ENCODE measurements at regions not wholly inside any gene's neighbourhood (a gene's known extent, or its start where the extent isn't known, plus 50 kb on each side); places are given as distances from the start of the nearest gene placed in this dataset.

DNA sequence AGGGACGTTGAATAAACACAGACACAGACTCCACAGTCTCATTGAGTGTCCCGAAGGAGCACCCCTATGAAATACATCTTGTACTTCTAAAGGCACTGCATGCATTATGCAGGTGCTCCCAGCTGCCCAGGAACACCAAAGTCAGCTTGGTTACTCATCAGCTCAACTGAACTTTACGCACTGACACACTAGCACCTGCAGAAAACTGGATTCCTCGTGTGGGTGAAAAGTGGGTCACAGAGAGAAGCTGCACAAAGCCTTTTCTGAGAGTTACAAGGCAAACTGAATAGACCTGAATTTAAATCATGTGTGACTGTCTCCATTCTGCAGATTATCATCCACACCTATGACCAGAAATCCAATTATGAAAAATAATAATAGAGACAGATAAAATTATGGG is 527.5 kb upstream of the NBEA start:
- H3K27me3 ChIP-seq (ENCODE audit: control insufficient read depth, insufficient read depth, low read length) = no peaks in the 10 kb centered on the region
- H2BK15ac ChIP-seq (ENCODE audit: low read depth, low read length) = no peak overlapping the region
- ATAC-seq (ENCODE audit: low read depth) (no peak), DNase-seq (no peak)
- H3K56ac ChIP-seq (ENCODE audit: extremely low read depth, insufficient read depth, low read length) = no peak overlapping the region
- no peak overlapping the region for H2BK5ac ChIP-seq (ENCODE audit: low read depth, low read length, poor library complexity, severe bottlenecking)
- no peak overlapping the region for H4K8ac ChIP-seq (ENCODE audit: low read depth in 2 of 2, low read length in 2 of 2)
- no peaks in the 10 kb centered on the region for H3K9me3 ChIP-seq (ENCODE audit: control insufficient read depth, insufficient read depth, low read length)
- H2BK20ac ChIP-seq (ENCODE audit: low read depth, low read length) = no peak overlapping the region
- no peak overlapping the region for H3K9ac ChIP-seq (ENCODE audit: low read depth, low read length)
- no peak overlapping the region for H2AFZ ChIP-seq (replicated peaks; ENCODE audit: low read length, poor library complexity)
- ChIA-PET POLR2A (ENCODE audit: unreplicated experiment) (no interaction called here), CTCF (no interaction called here)
- no peak overlapping the region for H3K4ac ChIP-seq (ENCODE audit: low read depth, low read length)
- in situ Hi-C loops (cut with MboI; ENCODE audit: low sequenced_read_pairs) = no loop called here
- H3K14ac ChIP-seq (replicated peaks; ENCODE audit: low read depth, low read length) = no peak overlapping the region
- 100% methylated on average over 2 of the region's 4 CpGs; no CpG with 5 or more reads in 1 of the 2 experiments for WGBS, 2 experiments (ENCODE audit: extremely low coverage in 2 of 2, insufficient read length in 1 of 2)
- H4K20me1 ChIP-seq (ENCODE audit: insufficient read depth, low read length) = no peaks in the 10 kb centered on the region
- no peak for TF ChIP-seq NFE2L2 (IDR thresholded peaks at IDR 0.05; ENCODE audit: low read depth, low read length)
- TF ChIP-seq MAZ (IDR thresholded peaks at IDR 0.05; ENCODE audit: borderline replicate concordance, low read depth, low read length) = no peak
- TF ChIP-seq CHD1 (IDR thresholded peaks at IDR 0.05; ENCODE audit: low read depth, low read length) = no peak
- TF ChIP-seq SMC3 (IDR thresholded peaks at IDR 0.05; ENCODE audit: low read depth, low read length) = no peak
- no peak for TF ChIP-seq MAFK (IDR thresholded peaks at IDR 0.05; ENCODE audit: low read depth, low read length)
- no peak for TF ChIP-seq BHLHE40 (IDR thresholded peaks at IDR 0.05; ENCODE audit: low read depth, low read length)
- TF ChIP-seq CEBPB (IDR thresholded peaks at IDR 0.05; ENCODE audit: low read depth, low read length) = no peak
- TF ChIP-seq USF2 (IDR thresholded peaks at IDR 0.05; ENCODE audit: low read depth, low read length) = no peak
- TF ChIP-seq, protein P1, sequence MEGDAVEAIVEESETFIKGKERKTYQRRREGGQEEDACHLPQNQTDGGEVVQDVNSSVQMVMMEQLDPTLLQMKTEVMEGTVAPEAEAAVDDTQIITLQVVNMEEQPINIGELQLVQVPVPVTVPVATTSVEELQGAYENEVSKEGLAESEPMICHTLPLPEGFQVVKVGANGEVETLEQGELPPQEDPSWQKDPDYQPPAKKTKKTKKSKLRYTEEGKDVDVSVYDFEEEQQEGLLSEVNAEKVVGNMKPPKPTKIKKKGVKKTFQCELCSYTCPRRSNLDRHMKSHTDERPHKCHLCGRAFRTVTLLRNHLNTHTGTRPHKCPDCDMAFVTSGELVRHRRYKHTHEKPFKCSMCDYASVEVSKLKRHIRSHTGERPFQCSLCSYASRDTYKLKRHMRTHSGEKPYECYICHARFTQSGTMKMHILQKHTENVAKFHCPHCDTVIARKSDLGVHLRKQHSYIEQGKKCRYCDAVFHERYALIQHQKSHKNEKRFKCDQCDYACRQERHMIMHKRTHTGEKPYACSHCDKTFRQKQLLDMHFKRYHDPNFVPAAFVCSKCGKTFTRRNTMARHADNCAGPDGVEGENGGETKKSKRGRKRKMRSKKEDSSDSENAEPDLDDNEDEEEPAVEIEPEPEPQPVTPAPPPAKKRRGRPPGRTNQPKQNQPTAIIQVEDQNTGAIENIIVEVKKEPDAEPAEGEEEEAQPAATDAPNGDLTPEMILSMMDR (conservative IDR thresholded peaks at IDR 0.05; ENCODE audit: low read depth, low read length) = no peak
- no peak for TF ChIP-seq RAD21 (IDR thresholded peaks at IDR 0.05; ENCODE audit: low read length)
- H3K23ac ChIP-seq (ENCODE audit: low read depth, low read length) = no peak overlapping the region
- no TSS peak for BruUV-seq (replicated peaks)
- H3K36me3 ChIP-seq (ENCODE audit: control insufficient read depth, insufficient read depth, low read length) = no peaks in the 10 kb centered on the region
- no peak overlapping the region for H4K91ac ChIP-seq (ENCODE audit: insufficient read depth, low read depth, low read length)
- H3K9me1 ChIP-seq (ENCODE audit: insufficient read depth, low read length) = no peaks in the 10 kb centered on the region
- dilution Hi-C loops (cut with HindIII; ENCODE audit: low sequenced_read_pairs, unreplicated experiment) = no loop called here
- H3K18ac ChIP-seq (ENCODE audit: low read depth, low read length) = no peak overlapping the region
- no peak overlapping the region for H2AK9ac ChIP-seq (replicated peaks; ENCODE audit: low read depth, low read length, poor library complexity)
- H3K4me3 ChIP-seq (ENCODE audit: insufficient read depth, low read depth, low read length) = no peak overlapping the region
- intact Hi-C loops (cut with micrococcal nuclease) = no loop called here
- H2AK5ac ChIP-seq (ENCODE audit: low read depth, low read length) = no peak overlapping the region
- H3K79me1 ChIP-seq (ENCODE audit: low read depth in 1 of 2, low read length in 2 of 2) = no peaks in the 10 kb centered on the region
- no peak overlapping the region for H3K4me2 ChIP-seq (ENCODE audit: low read depth, low read length)
- H3K27ac ChIP-seq (ENCODE audit: insufficient read depth, low read length) = no peak overlapping the region
- H2BK120ac ChIP-seq (ENCODE audit: low read depth, low read length) = no peak overlapping the region
- peaks cover 3% of the 10 kb centered on the region; the same call in 1 of the 2 replicates for H3K4me1 ChIP-seq (ENCODE audit: control insufficient read depth, insufficient read depth, low read length)
- no peak overlapping the region for H4K5ac ChIP-seq (ENCODE audit: low read depth, low read length)

All from IMR-90 (cell line).